ENCODE measurements at regions not wholly inside any gene's neighbourhood (a gene's known extent, or its start where the extent isn't known, plus 50 kb on each side); places are given as distances from the start of the nearest gene placed in this dataset.

DNA sequence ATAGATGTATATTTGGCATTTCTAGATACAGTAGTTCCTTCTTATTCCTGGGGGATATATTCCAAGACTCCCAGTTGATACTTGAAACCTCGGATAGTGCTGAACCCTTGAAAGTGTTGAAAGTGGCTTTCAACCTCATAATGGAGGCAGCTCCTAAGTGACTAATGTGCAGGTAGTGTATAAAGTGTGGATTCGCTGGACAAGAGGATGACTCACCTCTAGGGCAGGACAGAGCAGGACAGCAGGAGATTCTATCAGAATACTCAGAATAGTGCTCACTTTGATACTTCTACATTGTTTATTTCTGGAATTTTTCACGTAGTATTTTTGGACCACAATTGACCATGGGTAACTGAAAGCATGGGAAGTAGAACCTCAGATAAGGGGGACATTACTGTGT, 1138.9 kb upstream of the WWC1 start:
- TF ChIP-seq CTCF (conservative IDR thresholded peaks at IDR 0.05; ENCODE audit: low read length) (no peak), EZH2phosphoT487 (IDR thresholded peaks at IDR 0.05; ENCODE audit: borderline replicate concordance, low read depth, low read length) (no peak)
